WERI-Rb-1 (cell line): ENCODE measurements at regions not wholly inside any gene's neighbourhood (a gene's known extent, or its start where the extent isn't known, plus 50 kb on each side); places are given as distances from the start of the nearest gene placed in this dataset.

ENCODE experiments used
- DNase-seq: peaks from one replicate; pipeline ENCODE4 v3.0.0-alpha.2; 2020
- H3K27ac ChIP-seq: fragments of 250-450 bp; sonication (Bioruptor Pico); 2 replicates; pipeline ENCODE4 v1.5.1; 2020; ENCODE audit warnings: mild to moderate bottlenecking, moderate library complexity
- H3K27me3 ChIP-seq: fragments of 250-450 bp; sonication (Bioruptor Pico); 2 replicates; pipeline ENCODE4 v1.5.1; 2021; ENCODE audit warnings: mild to moderate bottlenecking, low read depth, moderate library complexity; ENCODE audit not compliant: insufficient read depth, severe bottlenecking
- H3K36me3 ChIP-seq: fragments of 250-450 bp; sonication (Bioruptor Pico); 2 replicates; pipeline ENCODE4 v1.5.1; 2020; ENCODE audit warnings: mild to moderate bottlenecking, moderate library complexity
- H3K4me3 ChIP-seq: 2 replicates; pipeline ENCODE4 v1.5.1; 2011; ENCODE audit warnings: low read depth, mild to moderate bottlenecking, control low read depth, low read length
- H3K9me3 ChIP-seq: fragments of 250-450 bp; sonication (Bioruptor Pico); 2 replicates; pipeline ENCODE4 v1.5.1; 2021; ENCODE audit warnings: mild to moderate bottlenecking, moderate library complexity; ENCODE audit not compliant: severe bottlenecking
- TF ChIP-seq, protein P1 (sequence below): IDR thresholded peaks from 2 replicates; pipeline ENCODE4 v1.5.1; 2011; ENCODE audit warnings: low read depth, mild to moderate bottlenecking, control low read depth, inconsistent platforms, low read length

DNA sequence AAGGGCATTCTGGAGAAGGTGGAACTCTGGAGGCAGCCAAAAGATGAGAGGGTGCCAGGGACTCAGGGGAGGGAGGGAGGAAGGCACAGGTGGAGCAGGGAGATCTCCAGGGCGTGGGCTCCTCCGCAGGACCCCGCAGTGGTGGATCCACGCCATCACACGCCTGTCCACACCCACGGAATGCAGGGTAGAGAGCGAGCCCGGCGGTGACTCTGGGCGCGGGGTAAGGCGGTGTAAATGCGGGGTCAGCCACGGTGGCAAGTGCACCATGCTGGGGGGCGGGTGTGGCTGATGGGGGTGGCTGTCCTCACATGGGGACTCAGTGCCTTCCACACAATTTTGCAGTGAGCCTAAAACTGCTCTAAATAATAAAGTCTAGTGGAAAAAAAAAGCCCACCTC lies 105.1 kb upstream of the TTC34 start:
- no peaks in the 10 kb centered on the region for H3K27me3 ChIP-seq

DNA sequence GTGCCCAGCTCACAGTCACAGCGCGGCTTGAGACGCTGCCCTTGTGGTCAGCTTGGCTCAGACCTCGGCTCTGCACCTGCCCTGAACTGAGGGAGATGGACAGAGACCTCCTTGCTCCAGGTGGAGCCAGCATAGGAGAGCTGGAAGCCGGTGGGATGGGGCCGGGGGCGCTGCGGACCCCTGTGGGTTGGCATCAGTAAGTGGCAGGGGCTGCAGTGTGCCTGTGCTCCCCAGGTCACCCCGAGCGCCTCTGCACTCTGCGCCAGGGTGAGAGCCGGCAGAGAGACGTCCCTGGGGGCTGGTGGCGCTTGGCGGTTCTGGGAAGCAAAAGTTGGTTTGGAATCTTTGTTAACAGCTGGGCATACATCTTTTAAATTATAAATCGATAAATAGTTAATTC lies 105.6 kb upstream of the TTC34 start:
- Histone ChIP-seq H3K9me3 (no peaks in the 10 kb centered on the region), H3K27me3 (no peaks in the 10 kb centered on the region), H3K36me3 (no peaks in the 10 kb centered on the region), H3K4me3 (no peak overlapping the region), H3K27ac (no peak overlapping the region)
- no peak for DNase-seq
- TF ChIP-seq, protein P1, sequence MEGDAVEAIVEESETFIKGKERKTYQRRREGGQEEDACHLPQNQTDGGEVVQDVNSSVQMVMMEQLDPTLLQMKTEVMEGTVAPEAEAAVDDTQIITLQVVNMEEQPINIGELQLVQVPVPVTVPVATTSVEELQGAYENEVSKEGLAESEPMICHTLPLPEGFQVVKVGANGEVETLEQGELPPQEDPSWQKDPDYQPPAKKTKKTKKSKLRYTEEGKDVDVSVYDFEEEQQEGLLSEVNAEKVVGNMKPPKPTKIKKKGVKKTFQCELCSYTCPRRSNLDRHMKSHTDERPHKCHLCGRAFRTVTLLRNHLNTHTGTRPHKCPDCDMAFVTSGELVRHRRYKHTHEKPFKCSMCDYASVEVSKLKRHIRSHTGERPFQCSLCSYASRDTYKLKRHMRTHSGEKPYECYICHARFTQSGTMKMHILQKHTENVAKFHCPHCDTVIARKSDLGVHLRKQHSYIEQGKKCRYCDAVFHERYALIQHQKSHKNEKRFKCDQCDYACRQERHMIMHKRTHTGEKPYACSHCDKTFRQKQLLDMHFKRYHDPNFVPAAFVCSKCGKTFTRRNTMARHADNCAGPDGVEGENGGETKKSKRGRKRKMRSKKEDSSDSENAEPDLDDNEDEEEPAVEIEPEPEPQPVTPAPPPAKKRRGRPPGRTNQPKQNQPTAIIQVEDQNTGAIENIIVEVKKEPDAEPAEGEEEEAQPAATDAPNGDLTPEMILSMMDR = no peak

More for the DNA sequence above, 105.1 kb upstream of the TTC34 start:
- no peak overlapping the region for H3K4me3 ChIP-seq
- TF ChIP-seq, protein P1 = no peak
- no peak overlapping the region for H3K27ac ChIP-seq
- no peak for DNase-seq
- no peaks in the 10 kb centered on the region for H3K9me3 ChIP-seq
- H3K36me3 ChIP-seq = no peaks in the 10 kb centered on the region

DNA sequence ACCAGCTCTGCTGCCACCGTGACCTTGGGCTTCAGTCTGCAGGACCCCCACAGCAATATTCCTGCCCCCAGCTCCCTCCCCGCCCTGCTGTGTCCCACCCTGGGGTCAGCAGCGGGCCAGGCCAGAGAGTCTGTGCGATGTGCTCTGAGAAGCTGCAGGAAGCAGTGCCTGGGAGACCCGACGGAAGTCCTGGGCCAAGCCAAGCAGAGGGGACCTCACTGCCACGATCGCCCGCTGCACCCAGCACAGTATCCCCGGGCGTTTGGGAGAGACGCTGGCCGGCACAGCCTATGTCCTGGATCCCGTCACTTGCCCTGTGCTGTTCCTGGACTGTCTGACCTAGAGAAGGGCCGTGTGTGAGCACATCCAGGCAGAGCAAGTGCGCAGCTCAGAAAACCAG lies 106.6 kb upstream of the TTC34 start:
- TF ChIP-seq, protein P1 = no peak
- H3K27ac ChIP-seq = no peak overlapping the region; the same call in 1 of the 2 replicates
- H3K36me3 ChIP-seq = no peaks in the 10 kb centered on the region
- no peak for DNase-seq
- no peaks in the 10 kb centered on the region for H3K27me3 ChIP-seq
- H3K9me3 ChIP-seq = no peaks in the 10 kb centered on the region
- no peak overlapping the region for H3K4me3 ChIP-seq

DNA sequence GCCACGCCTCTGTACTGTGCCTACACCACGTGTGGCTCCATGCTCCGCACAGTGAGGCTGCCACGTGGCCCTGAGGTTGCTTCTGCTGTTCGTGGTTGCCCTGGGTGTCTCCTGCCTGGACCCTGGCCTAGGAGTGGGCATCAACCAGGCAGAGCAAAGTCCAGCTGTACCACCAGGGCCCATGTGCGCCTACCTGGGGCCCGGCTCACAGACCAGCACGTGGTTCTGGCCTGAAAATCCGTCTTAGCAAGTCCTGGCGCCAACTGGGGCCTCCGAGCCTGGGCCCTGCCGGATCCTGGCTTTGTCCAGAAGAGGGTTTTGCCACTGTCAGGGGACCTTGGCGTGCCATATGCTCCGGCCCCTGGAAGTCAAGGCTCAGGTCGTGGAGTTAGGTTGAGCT lies 107.1 kb upstream of the TTC34 start:
- Histone ChIP-seq H3K27me3 (no peaks in the 10 kb centered on the region), H3K27ac (no peak overlapping the region; the same call in 1 of the 2 replicates), H3K9me3 (no peaks in the 10 kb centered on the region), H3K4me3 (no peak overlapping the region), H3K36me3 (no peaks in the 10 kb centered on the region)
- TF ChIP-seq, protein P1 = no peak
- DNase-seq = peak; percentile 43

DNA sequence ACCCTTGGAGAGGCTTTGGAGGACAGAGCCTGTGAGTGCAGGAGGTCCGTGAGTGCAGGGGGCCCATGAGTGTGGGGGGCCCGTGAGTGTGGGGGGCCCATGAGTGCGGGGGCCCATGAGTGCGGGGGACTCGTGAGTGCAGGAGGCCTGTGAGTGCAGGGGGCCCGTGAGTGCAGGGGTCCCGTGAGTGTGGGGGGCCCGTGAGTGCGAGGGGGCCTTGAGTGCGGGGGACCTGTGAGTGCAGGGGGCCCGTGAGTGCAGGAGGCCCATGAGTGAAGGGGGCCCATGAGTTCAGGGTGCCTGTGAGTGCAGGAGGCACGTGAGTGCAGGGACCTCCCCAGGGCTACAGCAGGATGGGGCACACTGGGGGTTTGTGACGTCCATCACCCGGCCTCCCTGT lies 108.3 kb upstream of the TTC34 start:
- TF ChIP-seq, protein P1 = no peak
- H3K36me3 ChIP-seq = no peaks in the 10 kb centered on the region
- no peak overlapping the region for H3K4me3 ChIP-seq
- no peak for DNase-seq
- H3K27me3 ChIP-seq = no peaks in the 10 kb centered on the region
- no peaks in the 10 kb centered on the region for H3K9me3 ChIP-seq
- H3K27ac ChIP-seq = no peak overlapping the region

DNA sequence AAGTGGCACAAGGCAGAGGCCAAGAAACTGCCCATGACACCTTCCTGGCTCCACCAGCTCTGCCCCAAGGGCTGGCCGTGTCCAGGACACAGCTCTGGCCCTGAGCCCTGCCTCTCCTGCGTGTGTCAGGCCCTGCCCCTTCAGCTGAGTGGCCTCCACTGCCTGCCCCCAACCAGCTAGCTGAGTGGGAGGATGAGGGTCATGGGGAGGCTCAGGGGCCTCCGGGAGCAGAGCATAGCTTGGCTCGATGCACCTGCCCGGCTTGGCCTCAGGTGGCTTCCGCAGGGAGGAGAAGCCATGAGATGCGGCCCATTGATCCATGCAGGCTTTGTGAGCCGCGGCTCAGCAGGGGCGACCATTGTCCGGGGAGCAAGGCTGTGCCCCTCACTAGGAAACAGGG lies 108.7 kb upstream of the TTC34 start:
- H3K9me3 ChIP-seq = no peaks in the 10 kb centered on the region
- TF ChIP-seq, protein P1 = no peak
- no peak overlapping the region for H3K27ac ChIP-seq
- H3K4me3 ChIP-seq = no peak overlapping the region
- no peak for DNase-seq
- H3K27me3 ChIP-seq = no peaks in the 10 kb centered on the region
- no peaks in the 10 kb centered on the region for H3K36me3 ChIP-seq
